Spleen (tissue), 11 donors: ENCODE measurements at regions not wholly inside any gene's neighbourhood (a gene's known extent, or its start where the extent isn't known, plus 50 kb on each side); places are given as distances from the start of the nearest gene placed in this dataset.

Source experiments
- DNase-seq: peaks from one replicate; pipeline ENCODE4 v3.0.0-alpha.2; 2020
- H3K27ac ChIP-seq, 8 donors: fragments of 200-600 bp; sonication (generic) in 7 of 8; 1 replicate in 4 of 8; 2 replicates in 4 of 8; pipeline versions ENCODE4 v1.5.0 to v1.8.0; 2016 to 2021; ENCODE audit warnings: inconsistent platforms in 4 of 8, mild to moderate bottlenecking in 4 of 8, moderate library complexity in 1 of 8
- H3K27me3 ChIP-seq, 7 donors: fragments of 200-600 bp; sonication (generic) in 6 of 7; replicated peaks in 1 of 7; 1 replicate in 4 of 7; 2 replicates in 3 of 7; pipeline versions ENCODE4 v1.5.0 to v1.8.0; 2016 to 2021; ENCODE audit warnings: inconsistent platforms in 3 of 7, mild to moderate bottlenecking in 1 of 7
- H3K36me3 ChIP-seq, 6 donors: fragments of 200-600 bp; sonication (generic) in 5 of 6; 1 replicate in 4 of 6; 2 replicates in 2 of 6; pipeline versions ENCODE4 v1.5.0 to v1.8.0; 2016 to 2021; ENCODE audit warnings: inconsistent platforms in 2 of 6
- H3K4me1 ChIP-seq, 6 donors: fragments of 200-600 bp; sonication (generic) in 5 of 6; 1 replicate in 3 of 6; 2 replicates in 3 of 6; pipeline versions ENCODE4 v1.5.0 to v1.8.0; 2016 to 2021; ENCODE audit warnings: inconsistent platforms in 3 of 6
- H3K4me3 ChIP-seq, 8 donors: fragments of 200-600 bp; sonication (generic) in 7 of 8; 1 replicate in 4 of 8; 2 replicates in 4 of 8; pipeline versions ENCODE4 v1.5.0 to v1.8.0; 2016 to 2021; ENCODE audit warnings: inconsistent platforms in 4 of 8, mild to moderate bottlenecking in 4 of 8, moderate library complexity in 2 of 8
- H3K9me3 ChIP-seq, 8 donors: fragments of 200-600 bp; sonication (generic) in 7 of 8; 1 replicate in 4 of 8; 2 replicates in 4 of 8; pipeline versions ENCODE4 v1.5.0 to v1.8.0; 2016 to 2021; ENCODE audit warnings: inconsistent platforms in 4 of 8
- CTCF ChIP-seq, 11 experiments: fragments of 200-600 bp in 7 of 11; fragments of 450-650 bp in 4 of 11; sonication (generic) in 4 of 11; IDR thresholded peaks in 8 of 11; conservative IDR thresholded peaks in 3 of 11; 1 replicate in 7 of 11; 2 replicates in 4 of 11; pipeline versions ENCODE4 v1.4.0 to v1.8.0; 2016 to 2021; ENCODE audit warnings: antibody characterized with exemption in 11 of 11, inconsistent platforms in 4 of 11, mild to moderate bottlenecking in 1 of 11
- POLR2A ChIP-seq, 3 donors: fragments of 450-650 bp; IDR thresholded peaks; one replicate each; pipeline ENCODE4 v1.5.1; 2017; ENCODE audit warnings: antibody characterized with exemption in 3 of 3, mild to moderate bottlenecking in 1 of 3
- POLR2AphosphoS5 ChIP-seq, 3 donors: sonication (generic); formaldehyde crosslinking; IDR thresholded peaks; one replicate each; pipeline ENCODE4 v1.5.1; 2017; ENCODE audit warnings: antibody characterized with exemption in 3 of 3
- WGBS, 5 donors: extraction: QIAGEN DNeasy Blood & Tissue Kit in 3 of 5; methylation state at CpG; one replicate each; pipeline versions ENCODE4 v1.1.5 to v1.1.7; 2013 to 2018; 5-methylcytosine and 5-hydroxymethylcytosine counted together
- intact Hi-C: fragments of 100-400 bp; cut with DNase I; formaldehyde crosslinking; loops from one replicate; pipeline ENCODE4 v1.15.0; 2023; ENCODE audit warnings: low total_unique reads
- donor health status: healthy with polysubstance abuse.
- donor health status: DM: no; HTN: no; CAD: no; lungs with moderate emphysema.
- donor health status: DM: no; HTN: no; CAD: no.
- donor health status: Bipolar disorder and iron deficiency.
- donor health status: healthy.
- donor health status: DM: no; HTN: no; CAD: no.
- donor health status: DM: yes; HTN: yes; CAD: no.

DNA sequence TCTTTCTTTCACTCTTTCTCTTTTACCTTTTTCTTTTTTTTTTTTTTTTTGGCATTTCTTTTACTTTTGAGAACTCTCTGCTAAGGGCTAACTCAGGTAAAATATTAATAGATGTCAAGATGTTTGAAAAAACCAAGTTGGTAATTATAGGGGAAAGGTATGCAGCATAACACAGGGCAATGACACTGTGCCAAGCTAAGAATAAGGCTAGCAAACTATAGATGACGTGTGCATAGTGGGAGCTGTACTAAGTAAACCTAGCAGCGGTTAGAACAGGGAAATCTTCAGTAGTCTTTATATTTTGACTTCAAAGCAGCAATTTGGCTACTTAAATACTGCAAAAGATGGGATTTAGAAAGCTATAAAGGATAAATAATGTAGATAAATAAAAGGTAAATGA is 415.4 kb upstream of the RGPD4 start:
- intact Hi-C loops = no loop called here
- DNase-seq = no peak
- no peaks in the 10 kb centered on the region for H3K9me3 ChIP-seq
- H3K4me3 ChIP-seq = no peak overlapping the region
- no peaks in the 10 kb centered on the region for H3K27me3 ChIP-seq
- TF ChIP-seq POLR2AphosphoS5 (IDR thresholded peaks at IDR 0.05) (no peak), POLR2A (IDR thresholded peaks at IDR 0.05) (no peak), CTCF (IDR thresholded peaks at IDR 0.05 in 8 of 11, conservative IDR thresholded peaks at IDR 0.05 in 3 of 11) (no peak)
- H3K36me3 ChIP-seq = no peaks in the 10 kb centered on the region
- H3K27ac ChIP-seq = no peak overlapping the region
- no peaks in the 10 kb centered on the region for H3K4me1 ChIP-seq
- WGBS, 5 donors = 69 to 86% (median 80%) methylated on average over 2 of the region's 2 CpGs

- intact Hi-C loops = no loop called here
- H3K4me1 ChIP-seq = no peaks in the 10 kb centered on the region
- H3K4me3 ChIP-seq = no peak overlapping the region
- H3K27me3 ChIP-seq = no peaks in the 10 kb centered on the region
- H3K9me3 ChIP-seq = no peaks in the 10 kb centered on the region
- no peak for DNase-seq
- H3K36me3 ChIP-seq = no peaks in the 10 kb centered on the region
- 81 to 88% (median 81%) methylated on average over 6 of the region's 6 CpGs for WGBS, 5 donors
- TF ChIP-seq POLR2AphosphoS5 (IDR thresholded peaks at IDR 0.05) = no peak
- TF ChIP-seq CTCF (IDR thresholded peaks at IDR 0.05 in 8 of 11, conservative IDR thresholded peaks at IDR 0.05 in 3 of 11) = no peak
- no peak for TF ChIP-seq POLR2A (IDR thresholded peaks at IDR 0.05)
- H3K27ac ChIP-seq = no peak overlapping the region
These were observed 414.3 kb upstream of the RGPD4 start for GRCh38 chr2:107412209-107412904.

DNA sequence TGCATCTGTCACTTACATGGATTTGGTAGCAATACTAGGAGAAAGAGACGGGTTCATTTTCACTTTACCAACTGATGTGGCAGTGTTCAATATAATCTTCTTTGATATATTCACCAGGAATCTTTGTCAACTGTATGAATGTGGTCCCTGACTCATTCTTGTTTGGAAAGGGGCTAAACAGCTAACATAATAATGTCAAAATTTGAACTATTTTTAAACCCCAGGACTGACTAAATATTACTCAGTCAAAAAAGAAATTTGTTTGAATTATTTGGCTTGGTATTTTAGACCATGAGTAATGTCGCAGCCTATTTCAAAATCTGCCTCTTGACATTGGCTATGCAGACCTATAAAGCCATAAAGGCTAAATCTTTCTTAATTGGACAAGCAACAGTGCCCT is 413.7 kb upstream of the RGPD4 start:
- DNase-seq = no peak
- Histone ChIP-seq H3K4me1 (no peaks in the 10 kb centered on the region), H3K36me3 (no peaks in the 10 kb centered on the region), H3K27ac (no peak overlapping the region), H3K4me3 (no peak overlapping the region), H3K27me3 (no peaks in the 10 kb centered on the region), H3K9me3 (no peaks in the 10 kb centered on the region)
- intact Hi-C loops = no loop called here
- TF ChIP-seq POLR2AphosphoS5 (IDR thresholded peaks at IDR 0.05) = no peak
- TF ChIP-seq POLR2A (IDR thresholded peaks at IDR 0.05) = no peak
- no peak for TF ChIP-seq CTCF (IDR thresholded peaks at IDR 0.05 in 8 of 11, conservative IDR thresholded peaks at IDR 0.05 in 3 of 11)
- WGBS, 5 donors = 79 to 88% (median 84%) methylated on average over 2 of the region's 2 CpGs

DNA sequence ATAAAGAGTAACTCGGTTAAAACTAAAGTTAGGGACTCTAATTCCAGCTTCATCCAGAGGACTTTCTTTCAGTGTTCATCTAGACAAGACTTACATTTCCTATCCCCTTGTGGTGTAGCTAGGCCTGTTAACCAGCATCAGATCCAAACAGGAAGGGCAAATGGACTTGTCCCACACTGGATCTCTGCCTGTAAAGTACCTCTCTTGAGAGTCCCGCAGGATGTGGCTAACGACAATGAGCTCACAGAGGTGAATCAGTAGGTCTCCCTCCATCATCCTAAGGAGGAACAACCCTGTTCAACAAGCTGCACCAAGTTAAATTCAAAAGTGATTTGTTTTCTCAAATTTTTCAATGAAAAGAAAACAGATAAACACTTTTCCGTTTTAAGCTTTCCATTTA is 412.3 kb upstream of the RGPD4 start:
- H3K27me3 ChIP-seq = no peaks in the 10 kb centered on the region
- intact Hi-C loops = no loop called here
- DNase-seq = no peak
- TF ChIP-seq POLR2AphosphoS5 (IDR thresholded peaks at IDR 0.05) (no peak), CTCF (IDR thresholded peaks at IDR 0.05 in 8 of 11, conservative IDR thresholded peaks at IDR 0.05 in 3 of 11) (no peak), POLR2A (IDR thresholded peaks at IDR 0.05) (no peak)
- H3K4me1 ChIP-seq = no peaks in the 10 kb centered on the region
- no peaks in the 10 kb centered on the region for H3K9me3 ChIP-seq
- WGBS, 5 donors = 71 to 86% (median 76%) methylated on average over 4 of the region's 4 CpGs
- no peak overlapping the region for H3K27ac ChIP-seq
- no peak overlapping the region for H3K4me3 ChIP-seq
- H3K36me3 ChIP-seq = no peaks in the 10 kb centered on the region
